ENCODE measurements at regions not wholly inside any gene's neighbourhood (a gene's known extent, or its start where the extent isn't known, plus 50 kb on each side); places are given as distances from the start of the nearest gene placed in this dataset.
A peak's percentile ranks its signal among the peaks of the same experiment; 100 is the strongest.

DNA sequence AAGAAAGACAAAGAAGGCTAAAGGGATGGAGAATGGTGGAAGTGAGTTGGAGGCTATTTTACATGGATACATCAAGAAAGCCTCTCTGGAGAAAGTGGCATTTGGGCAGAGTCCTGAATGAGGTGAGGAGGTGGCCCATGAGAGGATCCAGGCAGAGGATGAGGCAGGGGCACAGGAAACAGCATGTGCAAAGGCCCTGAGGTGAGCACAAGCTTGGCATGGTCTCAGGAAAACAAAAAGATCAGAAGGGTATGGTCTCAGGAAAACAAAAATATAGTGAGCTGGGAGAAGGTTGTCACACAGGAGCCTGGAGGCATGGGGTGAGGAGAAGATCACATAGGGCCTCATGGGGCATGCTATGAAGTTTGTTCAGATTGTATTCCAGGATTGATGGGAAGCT is 62.1 kb upstream of the F3 start:
- no peaks in the 10 kb centered on the region for H3K27me3 Mint-ChIP-seq (ENCODE audit: low read depth, unreplicated experiment)
- no peak for DNase-seq (ENCODE audit: low read depth)
- no peak overlapping the region for H3K4me3 ChIP-seq (ENCODE audit: insufficient read depth, low read depth, low read length)
- peaks cover 5% of the 10 kb centered on the region for H3K9me3 Mint-ChIP-seq (ENCODE audit: unreplicated experiment)
- no peaks in the 10 kb centered on the region for H3K36me3 ChIP-seq (ENCODE audit: insufficient read depth, low read length)
- no peak overlapping the region for H3K4me2 ChIP-seq (ENCODE audit: low read length)
- no peak overlapping the region for H3K27ac ChIP-seq (ENCODE audit: low read depth, low read length)
- H3K9me3 ChIP-seq (ENCODE audit: insufficient read depth, low read depth, low read length): no peaks in the 10 kb centered on the region
- no peak overlapping the region for H3K27ac Mint-ChIP-seq (ENCODE audit: unreplicated experiment)
- no peaks in the 10 kb centered on the region for H4K20me1 ChIP-seq (ENCODE audit: insufficient read depth, low read length)
- TF ChIP-seq EZH2 (IDR thresholded peaks at IDR 0.05; ENCODE audit: insufficient read depth, low read length): no peak
- TF ChIP-seq, protein P1, sequence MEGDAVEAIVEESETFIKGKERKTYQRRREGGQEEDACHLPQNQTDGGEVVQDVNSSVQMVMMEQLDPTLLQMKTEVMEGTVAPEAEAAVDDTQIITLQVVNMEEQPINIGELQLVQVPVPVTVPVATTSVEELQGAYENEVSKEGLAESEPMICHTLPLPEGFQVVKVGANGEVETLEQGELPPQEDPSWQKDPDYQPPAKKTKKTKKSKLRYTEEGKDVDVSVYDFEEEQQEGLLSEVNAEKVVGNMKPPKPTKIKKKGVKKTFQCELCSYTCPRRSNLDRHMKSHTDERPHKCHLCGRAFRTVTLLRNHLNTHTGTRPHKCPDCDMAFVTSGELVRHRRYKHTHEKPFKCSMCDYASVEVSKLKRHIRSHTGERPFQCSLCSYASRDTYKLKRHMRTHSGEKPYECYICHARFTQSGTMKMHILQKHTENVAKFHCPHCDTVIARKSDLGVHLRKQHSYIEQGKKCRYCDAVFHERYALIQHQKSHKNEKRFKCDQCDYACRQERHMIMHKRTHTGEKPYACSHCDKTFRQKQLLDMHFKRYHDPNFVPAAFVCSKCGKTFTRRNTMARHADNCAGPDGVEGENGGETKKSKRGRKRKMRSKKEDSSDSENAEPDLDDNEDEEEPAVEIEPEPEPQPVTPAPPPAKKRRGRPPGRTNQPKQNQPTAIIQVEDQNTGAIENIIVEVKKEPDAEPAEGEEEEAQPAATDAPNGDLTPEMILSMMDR (IDR thresholded peaks at IDR 0.05; ENCODE audit: insufficient read depth, low read depth, low read length): no peak
- H2AFZ ChIP-seq (ENCODE audit: low read depth, low read length): no peak overlapping the region
- H3K27me3 ChIP-seq (ENCODE audit: insufficient read depth, low read length): peaks cover 2% of the 10 kb centered on the region
- peaks cover 5% of the 10 kb centered on the region for H3K4me1 Mint-ChIP-seq (ENCODE audit: low read depth, unreplicated experiment)
- no peak overlapping the region for H3K9ac ChIP-seq (ENCODE audit: low read length)
- no peaks in the 10 kb centered on the region for H3K79me2 ChIP-seq (ENCODE audit: insufficient read depth, low read length)
- peak overlapping the region; percentile 60 for H3K4me3 Mint-ChIP-seq (ENCODE audit: unreplicated experiment)
- no peak for FAIRE-seq
- H3K4me1 ChIP-seq (ENCODE audit: insufficient read depth, low read length): peaks cover 24% of the 10 kb centered on the region
- H3K36me3 Mint-ChIP-seq (ENCODE audit: low read depth, unreplicated experiment): no peaks in the 10 kb centered on the region

DNA sequence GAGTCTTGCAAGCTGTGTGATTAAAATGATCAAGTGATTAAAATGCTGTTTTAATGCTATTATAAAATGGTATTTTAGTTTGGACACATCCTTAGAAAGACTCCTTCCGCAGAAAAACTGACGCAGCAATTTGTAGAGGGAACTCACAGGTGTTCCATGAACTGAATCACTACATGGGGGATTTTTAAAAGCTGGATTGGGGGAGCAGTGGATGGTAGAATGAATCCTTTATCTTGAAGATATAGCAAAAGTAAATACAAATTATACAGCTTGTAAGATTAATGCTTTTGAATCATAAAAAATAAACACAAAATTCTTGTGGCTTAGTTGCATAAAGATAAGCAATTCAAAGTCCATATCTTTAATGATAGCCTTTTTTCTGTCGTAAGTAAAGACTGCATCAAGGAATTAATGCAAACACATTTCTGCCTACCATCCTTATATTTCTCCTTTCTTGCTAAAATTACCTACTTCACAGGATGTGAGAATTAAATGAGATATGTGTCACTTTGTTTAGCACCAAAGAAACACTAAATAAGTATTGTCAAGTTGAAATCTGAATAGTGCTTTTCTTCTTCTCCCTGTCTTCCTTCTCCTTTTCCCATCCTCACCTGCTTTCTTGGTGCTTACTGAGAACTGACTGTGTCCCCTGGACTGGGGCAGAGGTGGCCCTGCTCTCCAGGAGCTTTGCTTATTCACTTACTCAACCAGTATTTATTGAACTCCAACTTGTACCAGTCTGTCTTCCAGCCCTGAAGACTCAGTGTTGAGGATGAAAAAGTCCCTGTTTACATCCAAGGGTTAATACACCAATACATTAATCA is 61.5 kb upstream of the F3 start:
- H3K79me2 ChIP-seq (ENCODE audit: insufficient read depth, low read length): no peaks in the 10 kb centered on the region
- no peak overlapping the region for H3K4me3 ChIP-seq (ENCODE audit: insufficient read depth, low read depth, low read length)
- H3K4me1 ChIP-seq (ENCODE audit: insufficient read depth, low read length): peaks cover 22% of the 10 kb centered on the region
- peaks cover 1% of the 10 kb centered on the region for H3K4me1 Mint-ChIP-seq (ENCODE audit: low read depth, unreplicated experiment)
- no peaks in the 10 kb centered on the region for H4K20me1 ChIP-seq (ENCODE audit: insufficient read depth, low read length)
- peaks cover 2% of the 10 kb centered on the region for H3K27me3 ChIP-seq (ENCODE audit: insufficient read depth, low read length)
- H3K4me2 ChIP-seq (ENCODE audit: low read length): no peak overlapping the region
- peaks cover 5% of the 10 kb centered on the region for H3K9me3 Mint-ChIP-seq (ENCODE audit: unreplicated experiment)
- no peak overlapping the region for H3K9ac ChIP-seq (ENCODE audit: low read length)
- H3K36me3 Mint-ChIP-seq (ENCODE audit: low read depth, unreplicated experiment): no peaks in the 10 kb centered on the region
- no peak overlapping the region for H3K27ac Mint-ChIP-seq (ENCODE audit: unreplicated experiment)
- no peak overlapping the region for H2AFZ ChIP-seq (ENCODE audit: low read depth, low read length)
- H3K4me3 Mint-ChIP-seq (ENCODE audit: unreplicated experiment): no peak overlapping the region
- no peaks in the 10 kb centered on the region for H3K27me3 Mint-ChIP-seq (ENCODE audit: low read depth, unreplicated experiment)
- H3K27ac ChIP-seq (ENCODE audit: low read depth, low read length): no peak overlapping the region
- no peaks in the 10 kb centered on the region for H3K36me3 ChIP-seq (ENCODE audit: insufficient read depth, low read length)
- DNase-seq (ENCODE audit: low read depth) (peak; percentile 68), FAIRE-seq (no peak)
- no peaks in the 10 kb centered on the region for H3K9me3 ChIP-seq (ENCODE audit: insufficient read depth, low read depth, low read length)
- no peak for TF ChIP-seq EZH2 (IDR thresholded peaks at IDR 0.05; ENCODE audit: insufficient read depth, low read length)
- TF ChIP-seq, protein P1 (IDR thresholded peaks at IDR 0.05; ENCODE audit: insufficient read depth, low read depth, low read length): no peak

DNA sequence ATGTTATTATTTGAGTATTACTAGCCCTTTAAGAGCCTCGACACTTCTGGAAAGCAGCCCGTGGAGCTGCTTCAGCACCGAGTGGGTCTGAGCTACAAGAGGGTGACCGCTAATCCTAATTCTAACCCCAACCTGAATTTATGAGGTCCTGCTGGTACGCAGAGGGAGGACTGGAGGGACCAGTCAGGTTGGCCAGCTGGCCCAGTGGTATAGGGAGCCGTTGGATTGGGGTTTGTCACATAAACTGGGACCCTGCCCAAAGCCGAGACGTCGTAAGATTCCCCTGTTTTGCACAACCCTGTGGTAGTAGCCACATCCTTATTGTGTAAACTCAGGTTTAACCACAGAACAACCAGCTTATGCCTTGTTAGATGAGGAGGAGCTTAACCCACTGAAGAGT is 60.8 kb upstream of the F3 start:
- Mint-ChIP-seq H3K27ac (ENCODE audit: unreplicated experiment) (no peak overlapping the region), H3K4me1 (ENCODE audit: low read depth, unreplicated experiment) (peaks cover 2% of the 10 kb centered on the region), H3K36me3 (ENCODE audit: low read depth, unreplicated experiment) (no peaks in the 10 kb centered on the region), H3K4me3 (ENCODE audit: unreplicated experiment) (no peak overlapping the region), H3K9me3 (ENCODE audit: unreplicated experiment) (peaks cover 7% of the 10 kb centered on the region), H3K27me3 (ENCODE audit: low read depth, unreplicated experiment) (no peaks in the 10 kb centered on the region)
- no peak for FAIRE-seq
- peaks cover 22% of the 10 kb centered on the region for H3K4me1 ChIP-seq (ENCODE audit: insufficient read depth, low read length)
- peak; percentile 77 for DNase-seq (ENCODE audit: low read depth)
- no peak for TF ChIP-seq EZH2 (IDR thresholded peaks at IDR 0.05; ENCODE audit: insufficient read depth, low read length)
- TF ChIP-seq, protein P1 (IDR thresholded peaks at IDR 0.05; ENCODE audit: insufficient read depth, low read depth, low read length): no peak
- H3K27me3 ChIP-seq (ENCODE audit: insufficient read depth, low read length): peaks cover 2% of the 10 kb centered on the region
- no peaks in the 10 kb centered on the region for H3K9me3 ChIP-seq (ENCODE audit: insufficient read depth, low read depth, low read length)
- H3K27ac ChIP-seq (ENCODE audit: low read depth, low read length): no peak overlapping the region
- no peak overlapping the region for H3K4me2 ChIP-seq (ENCODE audit: low read length)
- no peaks in the 10 kb centered on the region for H4K20me1 ChIP-seq (ENCODE audit: insufficient read depth, low read length)
- no peak overlapping the region for H3K9ac ChIP-seq (ENCODE audit: low read length)
- H3K36me3 ChIP-seq (ENCODE audit: insufficient read depth, low read length): no peaks in the 10 kb centered on the region
- no peaks in the 10 kb centered on the region for H3K79me2 ChIP-seq (ENCODE audit: insufficient read depth, low read length)
- no peak overlapping the region for H2AFZ ChIP-seq (ENCODE audit: low read depth, low read length)
- H3K4me3 ChIP-seq (ENCODE audit: insufficient read depth, low read depth, low read length): no peak overlapping the region
